SK-N-SH treated with all-trans-retinoic acid at 6 μM for 48 hours (cell line): ENCODE measurements at regions not wholly inside any gene's neighbourhood (a gene's known extent, or its start where the extent isn't known, plus 50 kb on each side); places are given as distances from the start of the nearest gene placed in this dataset.

Experiments
- ATAC-seq: fragments of 200-7000 bp; cut with Tn5 transposase; 3 replicates; pipeline ENCODE4 v1.9.1; 2020; ENCODE audit warnings: mild to moderate bottlenecking, moderate library complexity
- ARNTL ChIP-seq: fragments of 450-650 bp; formaldehyde crosslinking; IDR thresholded peaks from 2 replicates; pipeline ENCODE4 v1.5.0; 2020; ENCODE audit warnings: low read depth, mild to moderate bottlenecking, moderate library complexity, borderline replicate concordance
- BACH2 ChIP-seq: fragments of 250-450 bp; sonication (Bioruptor Pico); IDR thresholded peaks from 2 replicates; pipeline ENCODE4 v1.9.0; 2021; ENCODE audit warnings: mild to moderate bottlenecking, borderline replicate concordance
- CSDC2 ChIP-seq: fragments of 250-450 bp; sonication (Bioruptor Pico); IDR thresholded peaks from 2 replicates; pipeline ENCODE4 v1.5.0; 2020; ENCODE audit warnings: mild to moderate bottlenecking, moderate library complexity
- ISL1 ChIP-seq: fragments of 250-450 bp; sonication (Bioruptor Pico); IDR thresholded peaks from 2 replicates; pipeline ENCODE4 v2.1.2; 2022; ENCODE audit warnings: mild to moderate bottlenecking, moderate library complexity
- PPARA ChIP-seq: fragments of 250-450 bp; sonication (Bioruptor Pico); IDR thresholded peaks from 2 replicates; pipeline ENCODE4 v1.5.0; 2020; ENCODE audit warnings: mild to moderate bottlenecking, borderline replicate concordance
- RARB ChIP-seq: fragments of 250-450 bp; sonication (Bioruptor Pico); IDR thresholded peaks from 2 replicates; pipeline ENCODE4 v1.8.0; 2021; ENCODE audit warnings: mild to moderate bottlenecking, moderate library complexity
- SNAI2 ChIP-seq: fragments of 250-450 bp; sonication (Bioruptor Pico); IDR thresholded peaks from 2 replicates; pipeline ENCODE4 v1.5.0; 2020; ENCODE audit warnings: mild to moderate bottlenecking, moderate library complexity
- TCF4 ChIP-seq: fragments of 250-450 bp; sonication (Bioruptor Pico); IDR thresholded peaks from 2 replicates; pipeline ENCODE4 v1.8.0; 2021; ENCODE audit warnings: mild to moderate bottlenecking, moderate library complexity, borderline replicate concordance
- TOX ChIP-seq: fragments of 250-450 bp; sonication (Bioruptor Pico); IDR thresholded peaks from 2 replicates; pipeline ENCODE4 v1.8.0; 2021; ENCODE audit warnings: mild to moderate bottlenecking, moderate library complexity, borderline replicate concordance
- ZC3H10 ChIP-seq: fragments of 250-450 bp; sonication (Bioruptor Pico); IDR thresholded peaks from 2 replicates; pipeline ENCODE4 v1.5.1; 2021; ENCODE audit warnings: mild to moderate bottlenecking, moderate library complexity
- ZNF565 ChIP-seq: fragments of 450-650 bp; formaldehyde crosslinking; conservative IDR thresholded peaks from 2 replicates; pipeline ENCODE4 v1.5.0; 2020; ENCODE audit warnings: low read depth, mild to moderate bottlenecking, moderate library complexity
- ZNF70 ChIP-seq: fragments of 450-650 bp; formaldehyde crosslinking; IDR thresholded peaks from 2 replicates; pipeline ENCODE4 v1.5.0; 2020; ENCODE audit warnings: mild to moderate bottlenecking, moderate library complexity
- ZNF8 ChIP-seq: fragments of 450-650 bp; formaldehyde crosslinking; IDR thresholded peaks from 2 replicates; pipeline ENCODE4 v1.5.0; 2020; ENCODE audit warnings: mild to moderate bottlenecking, moderate library complexity
- TF ChIP-seq, protein P1 (sequence below): fragments of 250-450 bp; sonication (Bioruptor Pico); IDR thresholded peaks from 2 replicates; pipeline ENCODE4 v1.5.1; 2021; ENCODE audit warnings: mild to moderate bottlenecking, moderate library complexity
- TF ChIP-seq, protein P2 (sequence below): fragments of 250-450 bp; sonication (Bioruptor Pico); IDR thresholded peaks from 2 replicates; pipeline ENCODE4 v1.5.1; 2020; ENCODE audit warnings: low read depth, mild to moderate bottlenecking, moderate library complexity
- TF ChIP-seq, protein P3 (sequence below): fragments of 250-450 bp; sonication (Bioruptor Pico); IDR thresholded peaks from 2 replicates; pipeline ENCODE4 v1.8.0; 2021; ENCODE audit warnings: low read depth, mild to moderate bottlenecking, moderate library complexity, borderline replicate concordance
- TF ChIP-seq, protein P4 (sequence below): fragments of 250-450 bp; sonication (Bioruptor Pico); IDR thresholded peaks from 2 replicates; pipeline ENCODE4 v1.8.0; 2020; ENCODE audit warnings: mild to moderate bottlenecking, moderate library complexity, borderline replicate concordance
- TF ChIP-seq, protein P5 (sequence below): fragments of 250-450 bp; sonication (Bioruptor Pico); IDR thresholded peaks from 2 replicates; pipeline ENCODE4 v1.5.0; 2020; ENCODE audit warnings: mild to moderate bottlenecking, moderate library complexity

DNA sequence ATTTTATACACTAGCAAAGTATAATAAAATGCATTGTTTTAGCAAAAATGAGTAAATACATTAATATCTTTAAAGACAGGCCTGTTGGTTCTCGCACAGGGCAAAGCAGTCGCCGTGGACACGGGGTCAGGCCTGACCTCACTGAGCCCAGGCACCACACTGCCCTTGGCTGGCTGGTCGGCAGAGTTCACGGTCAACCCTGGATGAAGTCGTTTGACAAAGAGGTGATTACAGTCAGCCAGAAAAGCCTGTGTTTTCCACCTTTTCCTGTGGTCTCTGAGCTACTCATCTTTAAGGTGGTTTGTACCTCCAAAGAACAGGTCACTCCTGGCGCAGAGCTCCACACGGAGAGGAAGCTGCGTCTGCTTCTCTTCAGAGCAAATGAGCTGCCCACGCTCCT, 191.5 kb downstream of the DLL1 start:
- ATAC-seq, result no peak
- TF ChIP-seq TCF4, result no peak
- TF ChIP-seq, protein P1, sequence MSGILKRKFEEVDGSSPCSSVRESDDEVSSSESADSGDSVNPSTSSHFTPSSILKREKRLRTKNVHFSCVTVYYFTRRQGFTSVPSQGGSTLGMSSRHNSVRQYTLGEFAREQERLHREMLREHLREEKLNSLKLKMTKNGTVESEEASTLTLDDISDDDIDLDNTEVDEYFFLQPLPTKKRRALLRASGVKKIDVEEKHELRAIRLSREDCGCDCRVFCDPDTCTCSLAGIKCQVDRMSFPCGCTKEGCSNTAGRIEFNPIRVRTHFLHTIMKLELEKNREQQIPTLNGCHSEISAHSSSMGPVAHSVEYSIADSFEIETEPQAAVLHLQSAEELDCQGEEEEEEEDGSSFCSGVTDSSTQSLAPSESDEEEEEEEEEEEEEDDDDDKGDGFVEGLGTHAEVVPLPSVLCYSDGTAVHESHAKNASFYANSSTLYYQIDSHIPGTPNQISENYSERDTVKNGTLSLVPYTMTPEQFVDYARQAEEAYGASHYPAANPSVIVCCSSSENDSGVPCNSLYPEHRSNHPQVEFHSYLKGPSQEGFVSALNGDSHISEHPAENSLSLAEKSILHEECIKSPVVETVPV (CRISPR knock-in tag), result no peak

DNA sequence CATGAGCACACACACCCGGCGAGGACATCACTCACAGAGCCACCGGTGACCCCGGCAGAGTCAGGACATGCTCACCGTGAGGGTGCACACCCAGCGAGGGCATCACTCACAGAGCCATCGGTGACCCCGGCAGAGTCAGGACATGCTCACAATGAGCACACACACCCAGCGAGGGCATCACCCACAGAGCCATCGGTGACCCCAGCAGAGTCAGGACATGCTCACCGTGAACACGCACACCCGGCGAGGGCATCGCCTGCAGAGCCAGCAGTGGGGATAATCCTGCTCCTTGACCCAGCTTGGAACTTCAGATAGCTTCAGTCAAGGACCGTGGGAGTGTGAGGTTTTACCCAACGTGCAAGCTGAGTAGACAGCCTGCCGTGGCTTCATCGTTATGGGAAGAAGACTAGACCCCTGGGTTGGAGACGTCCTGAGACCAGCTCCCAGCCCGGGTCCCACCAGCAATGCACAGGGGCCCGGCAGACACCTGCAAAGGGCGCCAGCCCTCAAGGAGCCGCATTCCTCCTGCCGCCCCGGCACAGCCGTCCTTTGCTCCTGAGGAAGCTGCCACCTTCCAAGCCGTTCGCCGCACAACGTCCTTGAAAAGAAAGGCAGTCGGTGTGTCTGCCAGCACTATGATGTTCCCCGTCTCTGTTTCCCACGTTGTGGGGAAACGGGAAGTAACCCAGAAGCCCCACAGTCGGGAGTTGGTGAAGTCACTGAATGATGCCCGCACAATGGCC, 192.3 kb downstream of the DLL1 start:
- TF ChIP-seq CSDC2, result no peak
- TF ChIP-seq, protein P2, sequence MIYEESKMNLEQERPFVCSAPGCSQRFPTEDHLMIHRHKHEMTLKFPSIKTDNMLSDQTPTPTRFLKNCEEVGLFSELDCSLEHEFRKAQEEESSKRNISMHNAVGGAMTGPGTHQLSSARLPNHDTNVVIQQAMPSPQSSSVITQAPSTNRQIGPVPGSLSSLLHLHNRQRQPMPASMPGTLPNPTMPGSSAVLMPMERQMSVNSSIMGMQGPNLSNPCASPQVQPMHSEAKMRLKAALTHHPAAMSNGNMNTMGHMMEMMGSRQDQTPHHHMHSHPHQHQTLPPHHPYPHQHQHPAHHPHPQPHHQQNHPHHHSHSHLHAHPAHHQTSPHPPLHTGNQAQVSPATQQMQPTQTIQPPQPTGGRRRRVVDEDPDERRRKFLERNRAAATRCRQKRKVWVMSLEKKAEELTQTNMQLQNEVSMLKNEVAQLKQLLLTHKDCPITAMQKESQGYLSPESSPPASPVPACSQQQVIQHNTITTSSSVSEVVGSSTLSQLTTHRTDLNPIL (CRISPR knock-in tag), result no peak
- TF ChIP-seq ZNF8 (CRISPR knock-in tag), result no peak
- no peak for TF ChIP-seq BACH2 (CRISPR knock-in tag)
- TF ChIP-seq, protein P3, sequence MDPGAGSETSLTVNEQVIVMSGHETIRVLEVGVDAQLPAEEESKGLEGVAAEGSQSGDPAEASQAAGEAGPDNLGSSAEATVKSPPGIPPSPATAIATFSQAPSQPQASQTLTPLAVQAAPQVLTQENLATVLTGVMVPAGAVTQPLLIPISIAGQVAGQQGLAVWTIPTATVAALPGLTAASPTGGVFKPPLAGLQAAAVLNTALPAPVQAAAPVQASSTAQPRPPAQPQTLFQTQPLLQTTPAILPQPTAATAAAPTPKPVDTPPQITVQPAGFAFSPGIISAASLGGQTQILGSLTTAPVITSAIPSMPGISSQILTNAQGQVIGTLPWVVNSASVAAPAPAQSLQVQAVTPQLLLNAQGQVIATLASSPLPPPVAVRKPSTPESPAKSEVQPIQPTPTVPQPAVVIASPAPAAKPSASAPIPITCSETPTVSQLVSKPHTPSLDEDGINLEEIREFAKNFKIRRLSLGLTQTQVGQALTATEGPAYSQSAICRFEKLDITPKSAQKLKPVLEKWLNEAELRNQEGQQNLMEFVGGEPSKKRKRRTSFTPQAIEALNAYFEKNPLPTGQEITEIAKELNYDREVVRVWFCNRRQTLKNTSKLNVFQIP (CRISPR knock-in tag), result no peak
- TF ChIP-seq, protein P4, sequence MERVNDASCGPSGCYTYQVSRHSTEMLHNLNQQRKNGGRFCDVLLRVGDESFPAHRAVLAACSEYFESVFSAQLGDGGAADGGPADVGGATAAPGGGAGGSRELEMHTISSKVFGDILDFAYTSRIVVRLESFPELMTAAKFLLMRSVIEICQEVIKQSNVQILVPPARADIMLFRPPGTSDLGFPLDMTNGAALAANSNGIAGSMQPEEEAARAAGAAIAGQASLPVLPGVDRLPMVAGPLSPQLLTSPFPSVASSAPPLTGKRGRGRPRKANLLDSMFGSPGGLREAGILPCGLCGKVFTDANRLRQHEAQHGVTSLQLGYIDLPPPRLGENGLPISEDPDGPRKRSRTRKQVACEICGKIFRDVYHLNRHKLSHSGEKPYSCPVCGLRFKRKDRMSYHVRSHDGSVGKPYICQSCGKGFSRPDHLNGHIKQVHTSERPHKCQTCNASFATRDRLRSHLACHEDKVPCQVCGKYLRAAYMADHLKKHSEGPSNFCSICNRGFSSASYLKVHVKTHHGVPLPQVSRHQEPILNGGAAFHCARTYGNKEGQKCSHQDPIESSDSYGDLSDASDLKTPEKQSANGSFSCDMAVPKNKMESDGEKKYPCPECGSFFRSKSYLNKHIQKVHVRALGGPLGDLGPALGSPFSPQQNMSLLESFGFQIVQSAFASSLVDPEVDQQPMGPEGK, result no peak
- TF ChIP-seq PPARA, result no peak
- no peak for TF ChIP-seq RARB
- no peak for TF ChIP-seq ZNF565 (CRISPR knock-in tag)
- TF ChIP-seq, protein P1 (CRISPR knock-in tag), result no peak
- no peak for TF ChIP-seq ZC3H10 (CRISPR knock-in tag)
- TF ChIP-seq TCF4, result no peak
- no peak for TF ChIP-seq ARNTL (CRISPR knock-in tag)
- no peak for TF ChIP-seq ISL1
- TF ChIP-seq ZNF70 (CRISPR knock-in tag), result no peak
- TF ChIP-seq, protein P5, sequence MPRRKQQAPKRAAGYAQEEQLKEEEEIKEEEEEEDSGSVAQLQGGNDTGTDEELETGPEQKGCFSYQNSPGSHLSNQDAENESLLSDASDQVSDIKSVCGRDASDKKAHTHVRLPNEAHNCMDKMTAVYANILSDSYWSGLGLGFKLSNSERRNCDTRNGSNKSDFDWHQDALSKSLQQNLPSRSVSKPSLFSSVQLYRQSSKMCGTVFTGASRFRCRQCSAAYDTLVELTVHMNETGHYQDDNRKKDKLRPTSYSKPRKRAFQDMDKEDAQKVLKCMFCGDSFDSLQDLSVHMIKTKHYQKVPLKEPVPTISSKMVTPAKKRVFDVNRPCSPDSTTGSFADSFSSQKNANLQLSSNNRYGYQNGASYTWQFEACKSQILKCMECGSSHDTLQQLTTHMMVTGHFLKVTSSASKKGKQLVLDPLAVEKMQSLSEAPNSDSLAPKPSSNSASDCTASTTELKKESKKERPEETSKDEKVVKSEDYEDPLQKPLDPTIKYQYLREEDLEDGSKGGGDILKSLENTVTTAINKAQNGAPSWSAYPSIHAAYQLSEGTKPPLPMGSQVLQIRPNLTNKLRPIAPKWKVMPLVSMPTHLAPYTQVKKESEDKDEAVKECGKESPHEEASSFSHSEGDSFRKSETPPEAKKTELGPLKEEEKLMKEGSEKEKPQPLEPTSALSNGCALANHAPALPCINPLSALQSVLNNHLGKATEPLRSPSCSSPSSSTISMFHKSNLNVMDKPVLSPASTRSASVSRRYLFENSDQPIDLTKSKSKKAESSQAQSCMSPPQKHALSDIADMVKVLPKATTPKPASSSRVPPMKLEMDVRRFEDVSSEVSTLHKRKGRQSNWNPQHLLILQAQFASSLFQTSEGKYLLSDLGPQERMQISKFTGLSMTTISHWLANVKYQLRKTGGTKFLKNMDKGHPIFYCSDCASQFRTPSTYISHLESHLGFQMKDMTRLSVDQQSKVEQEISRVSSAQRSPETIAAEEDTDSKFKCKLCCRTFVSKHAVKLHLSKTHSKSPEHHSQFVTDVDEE, result no peak
- TF ChIP-seq TOX (CRISPR knock-in tag), result no peak
- TF ChIP-seq SNAI2 (CRISPR knock-in tag), result no peak
- ATAC-seq, result no peak
